Activated T-helper 2 cell treated with anti-CD3 and anti-CD28 coated beads, Interferon-gamma antibody, Interleukin-2, Interleukin-4, amounts not matched to agents 10 μg/mL and 5 μg/mL and 100 μg/mL, durations not matched to agents 14 hours and 24 hours and 36 hours (primary cell): ENCODE measurements at regions not wholly inside any gene's neighbourhood (a gene's known extent, or its start where the extent isn't known, plus 50 kb on each side); places are given as distances from the start of the nearest gene placed in this dataset.

ENCODE experiments used
- DNase-seq: peaks from one replicate; pipeline ENCODE4 v3.0.0; 2021; ENCODE audit warnings: low spot score
- H3K27ac Mint-ChIP-seq: one replicate; pipeline ENCODE4 v1.8.0; 2021; ENCODE audit warnings: mixed read lengths
- H3K27me3 Mint-ChIP-seq: one replicate; pipeline ENCODE4 v1.8.0; 2021; ENCODE audit warnings: low read depth, mixed read lengths
- H3K36me3 Mint-ChIP-seq: one replicate; pipeline ENCODE4 v1.8.0; 2021; ENCODE audit warnings: low read depth, mixed read lengths
- H3K4me1 Mint-ChIP-seq: one replicate; pipeline ENCODE4 v1.8.0; 2021; ENCODE audit warnings: low read depth, mixed read lengths
- H3K4me3 Mint-ChIP-seq: one replicate; pipeline ENCODE4 v1.8.0; 2021; ENCODE audit warnings: low read depth, mild to moderate bottlenecking, moderate library complexity, mixed read lengths
- H3K9me3 Mint-ChIP-seq: one replicate; pipeline ENCODE4 v1.8.0; 2021; ENCODE audit warnings: mixed read lengths
- intact Hi-C: fragments of 100-400 bp; cut with micrococcal nuclease; formaldehyde crosslinking; loops from one replicate; pipeline ENCODE4 v1.15.1; 2023

DNA sequence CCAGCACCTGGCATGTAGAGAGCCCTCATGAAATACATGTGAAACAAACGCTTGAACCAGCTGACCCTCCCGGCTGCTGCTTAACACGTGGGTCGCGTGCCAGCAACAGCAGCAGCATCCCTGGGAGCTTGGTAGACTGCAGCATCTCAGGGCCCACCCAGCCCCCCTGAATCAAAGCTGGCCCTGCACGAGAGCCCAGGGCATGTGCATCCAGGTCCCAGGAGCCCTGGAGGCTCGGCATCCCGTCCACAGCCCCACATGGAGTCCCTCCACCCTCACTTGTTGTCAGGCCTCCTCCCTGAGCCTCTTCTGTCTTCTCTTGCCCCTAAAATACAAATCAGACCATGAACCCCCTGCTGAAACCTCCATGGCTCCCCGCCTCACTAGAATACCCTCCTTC, 123.1 kb downstream of the MATN1 start:
- no peaks in the 10 kb centered on the region for H3K36me3 Mint-ChIP-seq
- H3K27me3 Mint-ChIP-seq = no peaks in the 10 kb centered on the region
- H3K9me3 Mint-ChIP-seq = no peaks in the 10 kb centered on the region
- H3K27ac Mint-ChIP-seq = no peak overlapping the region
- no peak for DNase-seq
- H3K4me1 Mint-ChIP-seq = no peaks in the 10 kb centered on the region
- H3K4me3 Mint-ChIP-seq = no peak overlapping the region
- intact Hi-C loops = no loop called here

DNA sequence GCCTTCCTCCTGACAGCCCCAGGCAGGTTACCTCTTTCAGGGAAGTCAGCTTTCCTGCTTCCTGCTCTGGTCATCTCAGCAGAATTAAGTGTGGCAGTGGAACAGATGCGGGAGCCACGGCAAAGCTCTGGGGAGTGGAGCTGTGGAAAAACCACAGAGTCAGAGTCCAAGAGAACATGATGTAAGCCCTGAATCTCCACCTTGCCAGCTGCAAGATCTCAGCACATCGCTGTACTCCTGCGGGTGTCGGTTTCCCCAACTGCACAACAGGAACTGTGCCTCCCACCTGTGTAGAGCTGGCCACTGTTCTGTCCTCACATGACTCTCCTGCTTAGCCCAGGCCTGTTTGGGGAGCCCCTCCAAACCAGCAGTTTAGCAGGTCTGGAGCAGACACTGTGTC, 123.7 kb downstream of the MATN1 start:
- no peak overlapping the region for H3K27ac Mint-ChIP-seq
- no peak for DNase-seq
- H3K9me3 Mint-ChIP-seq = no peaks in the 10 kb centered on the region
- H3K4me3 Mint-ChIP-seq = no peak overlapping the region
- no peaks in the 10 kb centered on the region for H3K27me3 Mint-ChIP-seq
- intact Hi-C loops = no loop called here
- H3K4me1 Mint-ChIP-seq = no peaks in the 10 kb centered on the region
- no peaks in the 10 kb centered on the region for H3K36me3 Mint-ChIP-seq

DNA sequence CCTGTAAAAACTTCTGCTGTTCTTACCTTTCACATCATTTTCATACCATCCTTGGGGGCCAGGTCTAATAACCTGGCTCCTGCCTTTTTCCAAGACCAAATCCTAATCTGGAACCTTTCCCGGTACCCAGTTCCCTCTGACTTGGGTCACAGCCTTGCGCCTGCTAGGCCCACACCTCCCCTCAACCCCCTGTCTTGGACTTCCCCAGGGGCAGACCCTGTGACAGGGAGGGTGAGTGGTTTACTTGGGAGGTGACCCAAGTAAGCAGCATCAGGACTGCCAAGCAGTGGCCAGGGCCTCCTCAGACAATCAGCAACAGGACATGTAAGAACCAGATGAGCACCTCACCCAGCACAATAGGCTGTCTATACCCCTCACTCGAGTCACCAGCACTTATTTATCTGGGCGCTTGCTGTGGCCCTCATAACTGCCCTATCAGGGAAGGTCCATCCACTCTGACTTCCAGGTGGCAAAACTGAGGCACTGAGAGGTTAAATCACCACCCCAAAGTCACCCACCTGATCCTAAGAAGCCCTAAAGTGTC, 124.7 kb downstream of the MATN1 start:
- H3K9me3 Mint-ChIP-seq = no peaks in the 10 kb centered on the region
- intact Hi-C loops = no loop called here
- no peak for DNase-seq
- H3K36me3 Mint-ChIP-seq = no peaks in the 10 kb centered on the region
- H3K27me3 Mint-ChIP-seq = peaks cover 2% of the 10 kb centered on the region
- no peak overlapping the region for H3K27ac Mint-ChIP-seq
- no peak overlapping the region for H3K4me3 Mint-ChIP-seq
- no peaks in the 10 kb centered on the region for H3K4me1 Mint-ChIP-seq

DNA sequence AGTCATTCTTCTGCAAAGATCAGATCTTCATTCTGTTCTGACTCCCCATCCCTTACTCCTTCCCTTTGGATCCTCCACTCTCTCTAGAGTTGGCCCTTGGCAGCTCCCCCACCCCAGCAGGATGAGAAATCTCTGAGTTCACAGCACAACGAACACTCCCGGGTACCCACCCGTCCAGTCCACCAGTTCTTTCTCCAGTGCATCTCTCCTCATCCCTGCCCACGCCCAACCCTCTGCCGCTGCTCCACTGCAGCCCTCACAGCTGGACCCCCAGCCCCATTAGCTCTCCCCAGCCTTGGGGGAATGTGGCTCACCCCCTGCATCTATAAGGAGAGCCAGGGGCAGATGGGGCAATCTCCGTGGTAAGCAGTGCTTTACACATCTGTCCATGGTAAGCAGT, 125.7 kb downstream of the MATN1 start:
- Mint-ChIP-seq H3K4me1 (no peaks in the 10 kb centered on the region), H3K27me3 (peaks cover 8% of the 10 kb centered on the region)

DNA sequence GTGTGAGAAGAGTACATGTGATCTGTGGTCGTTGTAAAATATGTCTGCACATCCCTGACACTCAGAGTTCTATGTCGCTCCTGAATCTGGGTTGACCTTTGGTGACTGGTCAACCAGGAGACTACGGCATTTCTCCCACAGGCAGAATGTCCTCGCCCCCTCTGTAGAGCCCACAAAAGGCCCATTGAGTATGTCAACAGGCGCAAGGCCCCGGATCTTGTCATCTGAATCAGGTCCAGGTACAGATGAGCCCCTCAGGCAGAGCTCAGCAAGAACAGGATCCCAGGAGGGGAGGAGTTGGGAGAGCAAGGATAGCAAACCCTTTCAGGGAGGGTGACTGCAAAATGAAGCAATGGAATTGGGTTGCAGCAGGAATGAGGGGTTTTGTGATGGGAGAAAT, 126.5 kb downstream of the MATN1 start:
- no peak for DNase-seq
- intact Hi-C loops = no loop called here
- H3K27ac Mint-ChIP-seq = no peak overlapping the region
- H3K9me3 Mint-ChIP-seq = no peaks in the 10 kb centered on the region
- no peak overlapping the region for H3K4me3 Mint-ChIP-seq
- peaks cover 9% of the 10 kb centered on the region for H3K27me3 Mint-ChIP-seq
- no peaks in the 10 kb centered on the region for H3K36me3 Mint-ChIP-seq
- no peaks in the 10 kb centered on the region for H3K4me1 Mint-ChIP-seq

More for the DNA sequence above, 125.7 kb downstream of the MATN1 start:
- Mint-ChIP-seq H3K4me3 (no peak overlapping the region), H3K36me3 (no peaks in the 10 kb centered on the region), H3K27ac (no peak overlapping the region), H3K9me3 (no peaks in the 10 kb centered on the region)
- intact Hi-C loops = no loop called here
- no peak for DNase-seq

DNA sequence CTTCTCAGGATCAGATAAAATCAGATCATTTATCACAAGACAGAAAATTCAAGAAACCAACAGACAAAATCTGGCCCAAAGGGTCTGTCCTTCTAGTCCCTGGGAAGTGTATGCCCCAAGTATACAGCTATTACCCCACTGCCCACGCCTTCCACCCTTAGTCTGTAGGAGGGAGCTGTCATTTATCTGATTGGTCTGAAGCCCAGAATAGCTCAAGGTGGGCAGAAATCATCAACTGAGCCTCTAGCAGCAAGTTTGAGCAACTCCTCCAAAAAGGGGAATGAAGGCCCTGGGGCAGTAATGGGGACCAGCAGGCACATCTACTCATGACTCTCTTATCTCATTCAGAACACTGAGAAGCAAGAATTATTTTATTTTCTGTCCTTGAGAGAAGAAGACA, 126.9 kb downstream of the MATN1 start:
- intact Hi-C loops = no loop called here
- Mint-ChIP-seq H3K9me3 (no peaks in the 10 kb centered on the region), H3K27me3 (peaks cover 11% of the 10 kb centered on the region), H3K4me1 (no peaks in the 10 kb centered on the region), H3K4me3 (no peak overlapping the region), H3K27ac (no peak overlapping the region), H3K36me3 (no peaks in the 10 kb centered on the region)
- DNase-seq = no peak

DNA sequence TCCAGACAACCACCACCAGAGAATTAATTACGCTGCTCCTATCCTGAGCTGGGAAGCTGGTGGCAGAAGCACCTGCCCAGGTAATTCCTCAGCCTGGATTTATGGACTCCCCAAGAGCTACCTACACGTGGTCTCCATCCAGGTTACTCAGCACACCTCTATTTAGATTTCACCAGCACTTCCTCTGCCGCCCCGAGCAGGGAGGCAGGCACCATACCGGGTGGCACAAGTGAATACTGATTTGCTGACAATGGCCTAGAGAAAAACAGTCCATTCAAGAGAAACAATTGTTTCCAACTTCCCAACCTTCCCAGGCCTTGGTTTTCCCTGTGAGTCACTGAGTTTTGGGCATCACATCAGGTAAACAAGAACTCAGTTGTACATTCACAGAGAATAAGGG, 134.3 kb downstream of the MATN1 start:
- H3K36me3 Mint-ChIP-seq = no peaks in the 10 kb centered on the region
- no peaks in the 10 kb centered on the region for H3K4me1 Mint-ChIP-seq
- peaks cover 17% of the 10 kb centered on the region for H3K27me3 Mint-ChIP-seq
- H3K9me3 Mint-ChIP-seq = peaks cover 3% of the 10 kb centered on the region
- H3K27ac Mint-ChIP-seq = no peak overlapping the region
- DNase-seq = no peak
- H3K4me3 Mint-ChIP-seq = no peak overlapping the region
- intact Hi-C loops = no loop called here

DNA sequence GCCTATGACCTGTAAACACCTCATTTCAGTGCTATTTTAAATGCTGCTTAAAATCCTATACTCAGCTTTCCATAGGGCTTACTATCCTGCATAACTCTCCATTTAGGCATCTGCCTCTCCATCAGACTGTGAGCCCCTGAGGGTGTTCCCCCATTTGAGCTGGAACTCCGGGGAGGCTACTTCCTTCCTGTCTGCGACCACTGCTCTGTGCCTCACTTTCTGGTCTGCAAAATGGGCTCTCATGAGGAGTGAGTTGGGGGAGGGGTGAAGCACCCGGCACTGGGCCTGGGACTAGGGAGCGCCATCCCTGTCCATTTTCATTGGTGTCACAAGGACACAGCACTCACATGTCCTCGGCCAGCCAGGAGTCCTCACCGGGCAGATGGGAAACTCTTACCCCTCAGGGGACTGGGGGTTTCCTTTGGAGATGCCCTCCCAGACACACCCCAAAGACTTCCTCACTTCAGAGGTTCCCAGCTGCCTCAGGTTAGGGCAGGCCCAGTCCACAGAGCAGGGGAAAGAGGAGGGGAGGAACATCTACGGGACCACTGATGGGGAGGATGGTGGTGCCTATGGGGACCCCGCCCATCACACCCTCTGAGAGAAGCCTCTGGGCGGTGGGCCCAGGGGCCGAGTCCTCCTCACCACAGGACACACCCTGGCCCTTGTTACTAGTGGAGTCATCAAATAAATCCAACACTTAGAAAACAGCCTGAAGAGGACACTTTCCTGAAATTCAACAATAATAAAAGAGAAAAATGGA, 134.9 kb downstream of the MATN1 start:
- Mint-ChIP-seq H3K27me3 (peaks cover 13% of the 10 kb centered on the region), H3K36me3 (no peaks in the 10 kb centered on the region), H3K27ac (no peak overlapping the region), H3K4me1 (no peaks in the 10 kb centered on the region), H3K9me3 (peaks cover 5% of the 10 kb centered on the region), H3K4me3 (no peak overlapping the region)
- intact Hi-C loops = no loop called here
- DNase-seq = no peak

DNA sequence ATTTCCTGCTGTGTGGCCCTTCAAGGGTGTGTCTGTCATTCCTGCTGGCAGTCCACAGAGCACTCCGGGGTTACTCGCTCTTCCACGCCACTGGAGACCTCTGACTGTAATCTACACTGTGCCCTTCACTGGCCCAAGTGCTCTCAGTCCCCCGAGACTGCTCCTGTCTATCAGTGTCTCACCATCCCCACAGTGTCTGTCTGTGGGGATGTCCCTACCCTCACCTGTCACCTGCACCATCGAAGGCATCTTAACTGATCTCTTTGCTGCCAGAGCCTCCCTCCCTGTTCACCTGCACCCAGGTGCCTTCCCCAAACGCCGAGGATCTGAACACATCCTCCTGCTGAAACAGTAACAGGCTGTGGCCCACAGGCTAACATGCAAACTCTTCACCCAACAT, 136.7 kb downstream of the MATN1 start:
- no peak overlapping the region for H3K4me3 Mint-ChIP-seq
- no peak overlapping the region for H3K27ac Mint-ChIP-seq
- no peaks in the 10 kb centered on the region for H3K36me3 Mint-ChIP-seq
- intact Hi-C loops = no loop called here
- H3K4me1 Mint-ChIP-seq = no peaks in the 10 kb centered on the region
- H3K27me3 Mint-ChIP-seq = peaks cover 7% of the 10 kb centered on the region
- DNase-seq = no peak
- H3K9me3 Mint-ChIP-seq = peaks cover 5% of the 10 kb centered on the region

DNA sequence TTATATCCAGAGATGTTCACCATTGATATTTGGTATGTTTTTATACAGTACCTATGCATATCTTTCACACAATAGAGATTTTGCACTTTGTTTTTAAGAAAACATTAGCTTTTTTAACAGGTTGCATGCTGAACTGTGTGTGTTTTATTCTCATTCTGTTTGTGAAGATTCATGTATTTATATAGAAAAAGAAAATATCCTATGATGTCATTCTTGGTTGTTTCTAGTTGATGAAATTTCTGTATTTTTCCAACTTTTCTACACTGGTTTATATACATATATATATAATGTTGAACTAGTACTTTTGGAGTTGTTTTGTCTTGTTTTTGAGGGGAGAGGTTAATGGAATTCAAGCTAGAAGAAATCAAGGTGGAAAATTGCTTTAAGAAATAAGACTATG, 143.8 kb downstream of the MATN1 start:
- Mint-ChIP-seq H3K9me3 (peaks cover 5% of the 10 kb centered on the region), H3K36me3 (no peaks in the 10 kb centered on the region), H3K27ac (no peak overlapping the region), H3K4me3 (no peak overlapping the region), H3K4me1 (no peaks in the 10 kb centered on the region), H3K27me3 (no peaks in the 10 kb centered on the region)
- no peak for DNase-seq
- intact Hi-C loops = no loop called here

DNA sequence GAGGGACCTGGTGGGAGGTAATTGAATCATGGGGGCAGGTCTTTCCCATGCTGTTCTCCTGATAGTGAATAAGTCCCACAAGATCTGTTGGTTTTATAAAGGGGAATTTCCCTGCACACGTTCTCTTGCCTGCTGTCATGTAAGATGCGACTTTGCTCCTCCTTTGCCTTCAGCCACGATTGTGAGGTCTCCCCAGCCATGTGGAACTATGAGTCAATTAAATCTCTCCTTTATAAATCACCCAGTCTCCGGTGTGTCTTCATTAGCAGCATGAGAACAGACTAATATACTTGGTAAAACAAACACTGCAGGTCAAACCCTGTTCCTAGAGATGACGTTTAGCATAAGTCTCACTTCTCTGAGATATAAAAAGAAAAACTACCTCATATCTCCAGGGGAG, 148.3 kb downstream of the MATN1 start:
- H3K27ac Mint-ChIP-seq = no peak overlapping the region
- no peaks in the 10 kb centered on the region for H3K9me3 Mint-ChIP-seq
- H3K27me3 Mint-ChIP-seq = no peaks in the 10 kb centered on the region
- DNase-seq = no peak
- no peak overlapping the region for H3K4me3 Mint-ChIP-seq
- no peaks in the 10 kb centered on the region for H3K4me1 Mint-ChIP-seq
- intact Hi-C loops = no loop called here
- H3K36me3 Mint-ChIP-seq = no peaks in the 10 kb centered on the region

DNA sequence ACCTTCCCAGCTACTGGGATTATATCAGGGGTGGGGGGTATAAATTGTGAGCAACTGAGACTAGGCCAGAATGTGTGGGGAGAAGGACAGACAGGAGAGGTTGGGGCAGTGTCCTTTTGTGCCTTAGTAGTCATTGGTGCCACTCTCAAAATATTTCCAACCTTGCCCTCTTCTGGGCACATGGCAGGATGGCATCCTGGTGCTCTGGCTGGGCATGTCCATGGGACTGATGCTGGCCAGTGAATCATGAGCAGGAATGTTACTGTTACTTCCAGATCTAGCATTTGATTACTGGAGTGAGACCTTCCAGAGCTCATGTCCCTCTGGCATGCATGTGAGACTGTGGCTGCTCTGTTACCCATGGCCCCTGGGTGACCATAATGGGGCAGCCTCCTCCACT, 151.2 kb downstream of the MATN1 start:
- Mint-ChIP-seq H3K4me3 (no peak overlapping the region), H3K27ac (no peak overlapping the region), H3K27me3 (no peaks in the 10 kb centered on the region), H3K36me3 (no peaks in the 10 kb centered on the region), H3K9me3 (no peaks in the 10 kb centered on the region), H3K4me1 (no peaks in the 10 kb centered on the region)
- intact Hi-C loops = no loop called here
- no peak for DNase-seq

DNA sequence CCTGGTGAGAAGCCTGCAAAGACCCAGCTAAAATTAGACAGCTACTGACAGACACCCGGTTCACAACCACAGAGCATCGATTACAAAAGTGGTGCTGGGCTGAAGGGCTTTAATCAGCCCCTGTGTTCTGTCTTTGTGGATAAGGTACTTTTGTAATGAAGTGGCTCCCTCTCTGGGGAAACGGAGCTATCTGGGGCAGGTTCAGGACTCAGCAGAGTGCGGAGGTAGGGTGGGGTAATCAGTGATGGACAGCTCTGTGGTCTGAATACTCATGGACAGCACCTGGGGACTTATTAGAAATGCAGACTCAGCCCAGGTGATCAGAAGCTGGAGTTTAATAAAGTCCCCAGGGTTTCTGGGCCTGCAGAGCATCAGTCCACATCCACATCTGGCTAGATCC, 152.0 kb downstream of the MATN1 start:
- H3K4me1 Mint-ChIP-seq = no peaks in the 10 kb centered on the region
- no peak overlapping the region for H3K4me3 Mint-ChIP-seq
- intact Hi-C loops = no loop called here
- H3K27me3 Mint-ChIP-seq = no peaks in the 10 kb centered on the region
- DNase-seq = no peak
- no peak overlapping the region for H3K27ac Mint-ChIP-seq
- H3K36me3 Mint-ChIP-seq = no peaks in the 10 kb centered on the region
- H3K9me3 Mint-ChIP-seq = no peaks in the 10 kb centered on the region

DNA sequence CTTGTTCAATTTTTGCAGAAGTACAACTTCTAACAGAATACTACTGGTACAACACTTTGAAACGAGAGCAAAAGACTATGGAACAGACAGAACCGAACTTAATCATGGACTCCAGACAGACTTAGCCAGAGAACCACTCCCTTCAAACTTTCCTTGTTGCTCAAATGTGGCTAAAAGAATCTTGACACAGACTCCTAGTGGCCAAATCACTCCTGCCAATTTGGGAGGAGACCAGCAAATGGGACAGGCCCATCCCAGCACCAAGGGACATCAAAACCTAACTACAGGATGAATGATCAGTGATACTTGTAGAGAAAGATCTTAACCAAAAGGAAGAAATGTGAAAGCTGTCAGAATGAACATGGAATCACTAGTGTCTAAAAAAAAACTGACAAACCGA, 154.0 kb downstream of the MATN1 start:
- H3K36me3 Mint-ChIP-seq = no peaks in the 10 kb centered on the region
- H3K27me3 Mint-ChIP-seq = peaks cover 2% of the 10 kb centered on the region

More for the DNA sequence above, 154.0 kb downstream of the MATN1 start:
- intact Hi-C loops = no loop called here
- Mint-ChIP-seq H3K9me3 (no peaks in the 10 kb centered on the region), H3K4me1 (no peaks in the 10 kb centered on the region), H3K4me3 (no peak overlapping the region), H3K27ac (no peak overlapping the region)
- no peak for DNase-seq
